ENCODE measurements at regions not wholly inside any gene's neighbourhood (a gene's known extent, or its start where the extent isn't known, plus 50 kb on each side); places are given as distances from the start of the nearest gene placed in this dataset.

DNA sequence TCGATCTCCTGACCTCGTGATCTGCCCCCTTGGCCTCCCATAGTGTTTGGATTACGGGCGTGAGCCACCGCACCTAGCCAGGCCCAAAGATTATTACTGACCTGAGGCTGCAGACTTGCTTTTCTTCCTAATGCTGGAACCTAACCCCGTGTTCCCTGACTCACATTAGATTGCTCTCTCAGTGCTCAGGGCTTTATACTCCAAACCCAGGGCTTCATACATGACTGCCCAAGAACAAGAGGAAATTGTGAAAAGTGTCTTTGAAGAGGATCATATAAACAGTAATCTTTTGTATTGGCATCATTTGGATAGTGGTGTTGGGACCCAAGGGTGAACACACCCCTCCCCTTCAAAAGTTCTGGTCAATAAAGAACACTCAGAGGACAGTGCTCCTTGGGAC is 233.3 kb upstream of the TAS2R1 start:
- H3K4me3 ChIP-seq (ENCODE audit: low read depth, low read length) = no peak overlapping the region
- TF ChIP-seq, protein P1, sequence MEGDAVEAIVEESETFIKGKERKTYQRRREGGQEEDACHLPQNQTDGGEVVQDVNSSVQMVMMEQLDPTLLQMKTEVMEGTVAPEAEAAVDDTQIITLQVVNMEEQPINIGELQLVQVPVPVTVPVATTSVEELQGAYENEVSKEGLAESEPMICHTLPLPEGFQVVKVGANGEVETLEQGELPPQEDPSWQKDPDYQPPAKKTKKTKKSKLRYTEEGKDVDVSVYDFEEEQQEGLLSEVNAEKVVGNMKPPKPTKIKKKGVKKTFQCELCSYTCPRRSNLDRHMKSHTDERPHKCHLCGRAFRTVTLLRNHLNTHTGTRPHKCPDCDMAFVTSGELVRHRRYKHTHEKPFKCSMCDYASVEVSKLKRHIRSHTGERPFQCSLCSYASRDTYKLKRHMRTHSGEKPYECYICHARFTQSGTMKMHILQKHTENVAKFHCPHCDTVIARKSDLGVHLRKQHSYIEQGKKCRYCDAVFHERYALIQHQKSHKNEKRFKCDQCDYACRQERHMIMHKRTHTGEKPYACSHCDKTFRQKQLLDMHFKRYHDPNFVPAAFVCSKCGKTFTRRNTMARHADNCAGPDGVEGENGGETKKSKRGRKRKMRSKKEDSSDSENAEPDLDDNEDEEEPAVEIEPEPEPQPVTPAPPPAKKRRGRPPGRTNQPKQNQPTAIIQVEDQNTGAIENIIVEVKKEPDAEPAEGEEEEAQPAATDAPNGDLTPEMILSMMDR (IDR thresholded peaks at IDR 0.05; ENCODE audit: low read depth, low read length) = no peak

DNA sequence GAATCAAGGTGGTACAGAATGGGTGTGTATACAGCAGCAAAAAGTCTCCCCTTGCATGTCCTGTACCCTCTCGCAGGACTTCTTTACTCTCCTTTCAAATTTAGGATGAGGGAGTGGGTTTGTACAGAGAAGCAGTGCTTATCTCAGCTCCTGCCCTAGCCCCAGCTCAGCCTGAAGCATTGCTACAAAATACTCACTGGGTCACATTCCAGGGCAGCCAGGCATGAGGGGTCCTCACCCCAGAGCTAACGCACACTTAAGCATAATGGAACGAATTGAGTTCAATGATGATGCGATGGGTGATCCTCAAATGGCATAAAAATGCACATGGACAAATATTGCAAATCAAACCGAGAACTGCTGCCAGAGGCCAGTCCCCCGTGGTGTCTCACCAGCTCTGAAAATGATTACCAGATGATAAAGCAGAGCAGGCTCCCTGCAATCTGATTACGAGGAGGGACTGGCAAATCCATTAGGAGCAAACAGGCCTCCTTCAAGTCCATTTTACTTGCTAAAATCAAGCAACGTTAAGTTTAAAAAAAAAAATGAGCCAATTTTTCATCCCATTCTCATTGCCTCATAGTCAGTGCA is 231.6 kb upstream of the TAS2R1 start:
- H3K4me3 ChIP-seq (ENCODE audit: low read depth, low read length) = no peak overlapping the region
- TF ChIP-seq, protein P1 (IDR thresholded peaks at IDR 0.05; ENCODE audit: low read depth, low read length) = no peak

DNA sequence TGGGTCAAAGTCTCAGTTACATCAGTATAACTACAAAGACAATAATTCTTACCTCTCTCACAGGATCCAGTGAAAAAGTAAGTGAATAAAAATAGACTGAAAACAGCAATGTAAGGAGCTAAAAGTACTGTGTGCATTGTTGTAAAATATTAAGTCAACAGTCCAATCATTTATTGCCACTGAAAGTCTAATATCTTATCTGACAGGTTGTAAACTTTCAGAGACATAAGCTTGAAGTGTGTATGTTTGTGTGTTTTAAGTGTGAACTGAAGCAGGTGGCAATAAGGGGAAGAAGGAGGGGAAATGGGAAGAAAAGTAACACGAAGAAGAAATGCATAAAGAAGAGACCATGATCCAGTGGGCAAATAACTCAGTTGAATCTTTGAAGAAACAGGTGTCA is 229.7 kb upstream of the TAS2R1 start:
- TF ChIP-seq, protein P1 (IDR thresholded peaks at IDR 0.05; ENCODE audit: low read depth, low read length) = no peak
- no peak overlapping the region for H3K4me3 ChIP-seq (ENCODE audit: low read depth, low read length)

DNA sequence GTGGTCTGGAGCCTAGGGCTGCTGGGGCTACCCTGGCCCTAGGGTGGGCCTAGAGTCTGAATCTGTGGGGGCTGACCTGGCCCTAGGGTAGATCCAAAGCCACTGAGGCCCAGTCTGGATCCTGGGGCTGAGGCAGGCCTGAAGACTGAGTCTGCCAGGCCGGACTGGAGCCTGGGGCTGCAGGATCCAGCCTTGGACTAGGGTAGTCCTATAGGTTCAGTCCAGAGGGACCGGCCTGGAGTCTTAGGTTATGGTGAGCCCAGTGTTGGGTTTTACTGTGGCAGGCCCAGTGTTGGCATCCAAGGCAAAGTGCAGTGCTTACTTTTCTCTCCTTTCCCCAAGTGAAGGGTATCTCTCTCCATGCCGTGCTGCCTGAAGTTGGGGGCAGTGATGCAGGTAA is 227.9 kb upstream of the TAS2R1 start:
- TF ChIP-seq, protein P1 (IDR thresholded peaks at IDR 0.05; ENCODE audit: low read depth, low read length) = no peak
- H3K4me3 ChIP-seq (ENCODE audit: low read depth, low read length) = no peak overlapping the region

DNA sequence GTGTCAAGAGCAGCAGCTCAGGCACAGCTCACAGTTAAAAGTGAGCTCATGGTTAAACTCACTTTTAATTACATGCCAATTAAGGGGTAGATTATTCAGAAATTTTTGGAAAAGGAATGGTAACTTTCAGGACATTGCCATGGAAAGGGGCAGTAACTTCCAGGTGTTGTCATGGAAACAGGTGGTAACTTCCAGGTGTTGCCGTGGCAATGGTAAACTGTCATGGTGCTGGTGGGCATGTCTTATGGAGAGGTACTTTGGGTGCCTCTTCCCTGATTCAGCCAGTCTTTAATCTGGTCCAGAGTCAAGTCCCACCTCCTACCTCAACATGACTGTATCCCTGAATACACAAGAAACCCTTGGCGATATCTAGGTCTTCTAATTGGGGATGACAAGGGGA is 223.2 kb upstream of the TAS2R1 start:
- no peak overlapping the region for H3K4me3 ChIP-seq (ENCODE audit: low read depth, low read length)
- TF ChIP-seq, protein P1 (IDR thresholded peaks at IDR 0.05; ENCODE audit: low read depth, low read length) = no peak

DNA sequence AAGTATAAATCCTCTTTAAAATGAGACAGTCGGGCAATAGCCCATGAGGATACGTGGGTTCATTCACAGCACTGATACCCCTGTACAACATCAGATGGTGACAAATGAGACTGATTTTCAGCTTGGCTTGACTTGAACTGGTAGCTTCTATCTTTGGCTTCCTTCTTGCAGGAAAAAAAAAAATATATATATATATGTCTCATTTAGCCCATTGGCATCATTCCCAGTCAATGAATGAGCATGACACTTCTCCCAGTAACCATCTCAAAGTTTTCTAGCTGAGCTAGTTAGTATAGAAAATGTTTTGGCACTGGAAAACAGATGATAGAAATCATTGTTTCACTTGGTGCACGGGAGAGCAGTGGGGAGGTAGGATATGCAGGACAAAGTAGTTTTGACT is 222.5 kb upstream of the TAS2R1 start:
- H3K4me3 ChIP-seq (ENCODE audit: low read depth, low read length) = no peak overlapping the region
- TF ChIP-seq, protein P1 (IDR thresholded peaks at IDR 0.05; ENCODE audit: low read depth, low read length) = no peak

DNA sequence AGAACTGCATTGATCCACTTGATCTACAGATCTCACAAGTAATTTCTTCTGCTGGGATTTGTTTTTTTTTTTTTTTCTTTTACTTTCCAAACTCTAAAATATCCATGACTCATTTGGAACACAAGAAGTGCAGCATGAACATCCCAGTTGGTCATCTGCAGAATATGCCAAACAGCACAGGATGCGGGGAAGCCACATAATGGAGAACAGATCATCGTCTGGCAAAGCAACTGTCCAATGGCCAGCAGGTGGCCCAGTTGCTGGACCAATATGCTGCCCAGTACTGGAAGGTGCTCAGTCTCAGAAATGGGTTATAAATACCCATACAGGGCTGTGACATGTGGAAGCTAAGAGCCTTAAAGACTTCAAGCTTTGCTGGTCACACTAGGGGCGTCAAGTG is 221.3 kb upstream of the TAS2R1 start:
- H3K4me3 ChIP-seq (ENCODE audit: low read depth, low read length) = no peak overlapping the region
- TF ChIP-seq, protein P1 (IDR thresholded peaks at IDR 0.05; ENCODE audit: low read depth, low read length) = peak; percentile 56

All from WI38 (cell line).